NCI-H2171 (cell line): ENCODE measurements at regions not wholly inside any gene's neighbourhood (a gene's known extent, or its start where the extent isn't known, plus 50 kb on each side); places are given as distances from the start of the nearest gene placed in this dataset.
"Not testable (repeated sequence)": the region's sequence is repeated elsewhere in the genome, so short reads cannot be mapped to it uniquely, and the experiment has no call there.

Experiments used
- DNase-seq: peaks from one replicate; lab custom pipeline; 2025; lab: John Stamatoyannopoulos, UW

- no peak for DNase-seq
These were observed 1353.1 kb downstream of the ZPLD1 start for GRCh38 chr3:103787879-103788278.

- DNase-seq = no peak
These were observed 1357.1 kb downstream of the ZPLD1 start for GRCh38 chr3:103791786-103792515.

- no peak for DNase-seq
These were observed 1359.8 kb downstream of the ZPLD1 start for GRCh38 chr3:103794656-103795055.

GRCh38 chr3:103796068-103796467 lies 1361.3 kb downstream of the ZPLD1 start:
- no peak for DNase-seq

- DNase-seq = no peak
These were observed 1369.0 kb downstream of the ZPLD1 start for GRCh38 chr3:103803787-103804186.

GRCh38 chr3:103810167-103810566 lies 1375.4 kb downstream of the ZPLD1 start:
- DNase-seq = no peak

GRCh38 chr3:103813955-103814354 lies 1379.1 kb downstream of the ZPLD1 start:
- DNase-seq = no peak

GRCh38 chr3:103818398-103818797 lies 1383.6 kb downstream of the ZPLD1 start:
- DNase-seq = no peak

GRCh38 chr3:103818800-103819199 lies 1384.0 kb downstream of the ZPLD1 start:
- no peak for DNase-seq

GRCh38 chr3:103825586-103825985 lies 1390.8 kb downstream of the ZPLD1 start:
- no peak for DNase-seq

- no peak for DNase-seq
These were observed 1395.0 kb downstream of the ZPLD1 start for GRCh38 chr3:103829723-103830326.

- no peak for DNase-seq
These were observed 1412.6 kb downstream of the ZPLD1 start for GRCh38 chr3:103847081-103848062.

GRCh38 chr3:103851793-103852192 lies 1417.0 kb downstream of the ZPLD1 start:
- no peak for DNase-seq

- DNase-seq = no peak
These were observed 1427.6 kb downstream of the ZPLD1 start for GRCh38 chr3:103862415-103862814.

GRCh38 chr3:103863381-103863780 lies 1428.6 kb downstream of the ZPLD1 start:
- DNase-seq = no peak

GRCh38 chr3:103866113-103866512 lies 1431.3 kb downstream of the ZPLD1 start:
- no peak for DNase-seq

- DNase-seq = no peak
These were observed 1438.2 kb downstream of the ZPLD1 start for GRCh38 chr3:103873021-103873420.

- no peak for DNase-seq
These were observed 1439.2 kb downstream of the ZPLD1 start for GRCh38 chr3:103873897-103874545.

- not testable (repeated sequence) for DNase-seq
These were observed 1447.0 kb downstream of the ZPLD1 start for GRCh38 chr3:103881809-103882208.

- DNase-seq = no peak
These were observed 1454.9 kb downstream of the ZPLD1 start for GRCh38 chr3:103889675-103890074.

GRCh38 chr3:103894162-103894822 lies 1459.5 kb downstream of the ZPLD1 start:
- no peak for DNase-seq

GRCh38 chr3:103899328-103899727 lies 1464.5 kb downstream of the ZPLD1 start:
- DNase-seq = no peak
